HepG2 (cell line): ENCODE measurements at regions not wholly inside any gene's neighbourhood (a gene's known extent, or its start where the extent isn't known, plus 50 kb on each side); places are given as distances from the start of the nearest gene placed in this dataset.

Experiments used
- ATAC-seq: fragments of 200-7000 bp; cut with Tn5 transposase; 3 replicates; pipeline ENCODE4 v1.9.1; 2020; ENCODE audit warnings: mild to moderate bottlenecking, moderate library complexity
- BruUV-seq: library from RNA; stranded (reverse); fragments of 400-500 nt; replicated peaks from 2 replicates; lab custom pipeline; 2021; lab: Mats Ljungman, UMichigan
- CTCF ChIA-PET: fragments of 300-600 bp; formaldehyde crosslinking; extraction: SDS; loops from one replicate; lab custom pipeline; 2021; ENCODE audit warnings: low total read pairs, inconsistent platforms, low intra/inter-chr PET ratio; lab: Yijun Ruan, JAX
- POLR2A ChIA-PET: fragments of 350-600 bp; sonication (Branson Sonifier 250); formaldehyde crosslinking; loops from one replicate; lab custom pipeline; 2020; ENCODE audit warnings: antibody characterized with exemption, inconsistent platforms; lab: Yijun Ruan, JAX
- DNase-seq: peaks from one replicate; pipeline ENCODE4 v3.0.0-alpha.2; 2015; ENCODE audit warnings: low spot score
- FAIRE-seq: peaks from 3 replicates; lab custom pipeline; 2011; peaks lifted over from hg19 to GRCh38; lab: Jason Lieb, UNC
- H2AFZ ChIP-seq: one replicate; pipeline ENCODE4 v1.6.1; 2011; ENCODE audit warnings: low read length, inconsistent platforms
- H3K27ac ChIP-seq: fragments of 300-600 bp; 3 replicates; pipeline ENCODE4 v1.8.0; 2011; ENCODE audit warnings: mixed run types, mild to moderate bottlenecking, mixed read lengths, low read length, inconsistent platforms; ENCODE audit not compliant: insufficient read depth; ENCODE audit errors: extremely low read length
- H3K27me3 ChIP-seq, 2 experiments: fragments of 200-600 bp in 1 of 2; 2 replicates in 1 of 2; 3 replicates in 1 of 2; pipeline versions ENCODE4 v1.6.0 to v1.8.0; 2011; ENCODE audit warnings: low read length in 2 of 2, mild to moderate bottlenecking in 2 of 2, moderate library complexity in 2 of 2, inconsistent platforms in 1 of 2; ENCODE audit not compliant: insufficient read depth in 2 of 2, control insufficient read depth in 1 of 2
- H3K36me3 ChIP-seq, 2 experiments: fragments of 200-600 bp in 1 of 2; replicated peaks in 1 of 2; 2 replicates in 1 of 2; 3 replicates in 1 of 2; pipeline versions ENCODE4 v1.5.1 to v1.8.0; 2011; ENCODE audit warnings: low read length in 2 of 2, inconsistent platforms in 1 of 2; ENCODE audit not compliant: insufficient read depth in 2 of 2, control insufficient read depth in 1 of 2
- H3K4me1 ChIP-seq: 2 replicates; pipeline ENCODE4 v1.5.1; 2012; ENCODE audit warnings: low read length, inconsistent platforms; ENCODE audit not compliant: insufficient read depth
- H3K4me2 ChIP-seq: 2 replicates; pipeline ENCODE4 v1.6.0; 2011; ENCODE audit warnings: low read depth, low read length, inconsistent platforms
- H3K4me3 ChIP-seq, 3 experiments: fragments of 200-600 bp in 1 of 3; sonication (generic), shearing (Covaris generic) in 1 of 3; replicated peaks in 1 of 3; 2 replicates each; pipeline ENCODE4 v1.5.1; 2011 to 2016; ENCODE audit warnings: low read length in 3 of 3, inconsistent platforms in 2 of 3, low read depth in 2 of 3, mild to moderate bottlenecking in 2 of 3, control low read depth in 1 of 3, mixed read lengths in 1 of 3; ENCODE audit not compliant: insufficient read depth in 1 of 3
- H3K79me2 ChIP-seq: one replicate; pipeline ENCODE4 v1.6.1; 2011; ENCODE audit warnings: low read length, inconsistent platforms; ENCODE audit not compliant: insufficient read depth
- H3K9ac ChIP-seq: 2 replicates; pipeline ENCODE4 v1.6.0; 2011; ENCODE audit warnings: mild to moderate bottlenecking, low read depth, low read length, inconsistent platforms; ENCODE audit not compliant: insufficient read depth
- H3K9me3 ChIP-seq: 2 replicates; pipeline ENCODE4 v1.5.1; 2012; ENCODE audit warnings: mild to moderate bottlenecking, low read length
- H4K20me1 ChIP-seq: 2 replicates; pipeline ENCODE4 v1.6.0; 2011; ENCODE audit warnings: inconsistent platforms, mild to moderate bottlenecking, low read length, moderate library complexity; ENCODE audit not compliant: insufficient read depth
- CAMTA2 ChIP-seq: sonication (generic); formaldehyde crosslinking; IDR thresholded peaks from 2 replicates; pipeline ENCODE4 v1.4.0; 2020; ENCODE audit warnings: mild to moderate bottlenecking, missing genetic modification reagents, borderline replicate concordance
- CHCHD3 ChIP-seq: sonication (generic); formaldehyde crosslinking; IDR thresholded peaks from 2 replicates; pipeline ENCODE4 v1.8.0; 2022; ENCODE audit warnings: mild to moderate bottlenecking, missing genetic modification reagents, moderate library complexity
- NFRKB ChIP-seq: fragments of 450-650 bp; IDR thresholded peaks from 2 replicates; pipeline ENCODE4 v1.6.1; 2017
- PAWR ChIP-seq: sonication (generic); formaldehyde crosslinking; IDR thresholded peaks from 2 replicates; pipeline ENCODE4 v1.4.0; 2020; ENCODE audit warnings: missing genetic modification reagents, mild to moderate bottlenecking, borderline replicate concordance
- PRMT3 ChIP-seq: sonication (generic); formaldehyde crosslinking; IDR thresholded peaks from 2 replicates; pipeline ENCODE4 v1.8.1; 2022; ENCODE audit warnings: low read depth, mild to moderate bottlenecking, moderate library complexity, missing genetic modification reagents, borderline replicate concordance
- STAT5B ChIP-seq: sonication (generic); formaldehyde crosslinking; IDR thresholded peaks from 2 replicates; pipeline ENCODE4 v1.4.0; 2020; ENCODE audit warnings: missing genetic modification reagents
- STAT6 ChIP-seq: sonication (generic); formaldehyde crosslinking; IDR thresholded peaks from 2 replicates; pipeline ENCODE4 v1.4.0; 2020; ENCODE audit warnings: missing genetic modification reagents, mild to moderate bottlenecking, borderline replicate concordance
- SUZ12 ChIP-seq: fragments of 150-350 bp; IDR thresholded peaks from 2 replicates; pipeline ENCODE4 v1.6.1; 2014; ENCODE audit warnings: low read depth, low read length
- TEAD3 ChIP-seq: optimal IDR thresholded peaks from 2 replicates; pipeline ENCODE3; 2016; ENCODE audit warnings: borderline replicate concordance
- ZGPAT ChIP-seq: IDR thresholded peaks from 2 replicates; pipeline ENCODE4 v1.6.1; 2016; ENCODE audit warnings: mild to moderate bottlenecking
- ZNF121 ChIP-seq: sonication (generic); formaldehyde crosslinking; IDR thresholded peaks from 2 replicates; pipeline ENCODE4 v1.5.0; 2020; ENCODE audit warnings: mild to moderate bottlenecking, missing genetic modification reagents
- ZNF264 ChIP-seq: sonication (generic); formaldehyde crosslinking; IDR thresholded peaks from 2 replicates; pipeline ENCODE4 v1.4.0; 2020; ENCODE audit warnings: missing genetic modification reagents
- ZNF33B ChIP-seq: sonication (generic); formaldehyde crosslinking; IDR thresholded peaks from 2 replicates; pipeline ENCODE4 v1.5.1; 2020; ENCODE audit warnings: mild to moderate bottlenecking, missing genetic modification reagents
- ZNF777 ChIP-seq: sonication (generic); formaldehyde crosslinking; IDR thresholded peaks from 2 replicates; pipeline ENCODE4 v1.4.0; 2020; ENCODE audit warnings: missing genetic modification reagents
- ZNF800 ChIP-seq: sonication (generic); formaldehyde crosslinking; IDR thresholded peaks from 2 replicates; pipeline ENCODE4 v1.4.0; 2020; ENCODE audit warnings: missing genetic modification reagents
- WGBS: methylation state at CpG from one replicate; pipeline ENCODE4 v1.1.6; 2017; ENCODE audit warnings: low lambda C conversion rate; 5-methylcytosine and 5-hydroxymethylcytosine counted together
- in situ Hi-C: cut with HindIII; loops from 2 replicates; pipeline ENCODE4 v1.10.0; 2017; ENCODE audit warnings: low pct_unique_long_range_greater_than_20kb; ENCODE audit not compliant: extremely low pct_ligation_motif_present
- intact Hi-C: fragments of 100-400 bp; cut with micrococcal nuclease; formaldehyde crosslinking; loops from one replicate; pipeline ENCODE4 v1.10.0; 2022; ENCODE audit not compliant: unreplicated experiment

- H3K79me2 ChIP-seq, result no peaks in the 10 kb centered on the region
- no peaks in the 10 kb centered on the region for H3K36me3 ChIP-seq
- DNase-seq (no peak), FAIRE-seq (no peak), ATAC-seq (no peak)
- ChIA-PET POLR2A (no interaction called here), CTCF (no interaction called here)
- intact Hi-C loops, result no loop called here
- no peak overlapping the region for H2AFZ ChIP-seq
- in situ Hi-C loops, result no loop called here
- no peak overlapping the region for H3K9ac ChIP-seq
- H3K27ac ChIP-seq, result no peak overlapping the region
- BruUV-seq, result no TSS peak
- TF ChIP-seq TEAD3 (CRISPR knock-in tag) (no peak), NFRKB (no peak), ZNF264 (CRISPR knock-in tag) (no peak), SUZ12 (no peak), PRMT3 (CRISPR knock-in tag) (no peak), CHCHD3 (CRISPR knock-in tag) (no peak), ZNF800 (CRISPR knock-in tag) (no peak), ZNF777 (CRISPR knock-in tag) (no peak), CAMTA2 (CRISPR knock-in tag) (no peak), PAWR (CRISPR knock-in tag) (no peak), ZNF33B (CRISPR knock-in tag) (no peak), STAT5B (no peak), STAT6 (no peak), ZNF121 (CRISPR knock-in tag) (no peak), ZGPAT (CRISPR knock-in tag) (no peak)
- WGBS, result 11% methylated on average over 2 of the region's 2 CpGs
- no peak overlapping the region for H3K4me2 ChIP-seq
- H3K27me3 ChIP-seq, result 0 out of 5 replicates have a peak, but pooled peaks cover 0 to 3% of the 10 kb centered on the region in 2 experiments
- H4K20me1 ChIP-seq, result no peaks in the 10 kb centered on the region
- no peaks in the 10 kb centered on the region for H3K4me1 ChIP-seq
- H3K9me3 ChIP-seq, result no peaks in the 10 kb centered on the region
- H3K4me3 ChIP-seq, result no peak overlapping the region
Observed at GRCh38 chr22:26846645-26847044, 189.3 kb downstream of the MIAT start.
